ENCODE measurements at regions not wholly inside any gene's neighbourhood (a gene's known extent, or its start where the extent isn't known, plus 50 kb on each side); places are given as distances from the start of the nearest gene placed in this dataset.

- TF ChIP-seq RCOR1 (IDR thresholded peaks at IDR 0.05; ENCODE audit: low read depth, low read length) (no peak), HOXB13 (CRISPR knock-in tag; IDR thresholded peaks at IDR 0.05; ENCODE audit: low read depth) (no peak), ZC3H11A (IDR thresholded peaks at IDR 0.05) (no peak), EHF (CRISPR knock-in tag; IDR thresholded peaks at IDR 0.05) (no peak), BHLHE40 (IDR thresholded peaks at IDR 0.05; ENCODE audit: low read depth, low read length) (no peak), SREBF2 (IDR thresholded peaks at IDR 0.05) (no peak)
- TF ChIP-seq, protein P1, sequence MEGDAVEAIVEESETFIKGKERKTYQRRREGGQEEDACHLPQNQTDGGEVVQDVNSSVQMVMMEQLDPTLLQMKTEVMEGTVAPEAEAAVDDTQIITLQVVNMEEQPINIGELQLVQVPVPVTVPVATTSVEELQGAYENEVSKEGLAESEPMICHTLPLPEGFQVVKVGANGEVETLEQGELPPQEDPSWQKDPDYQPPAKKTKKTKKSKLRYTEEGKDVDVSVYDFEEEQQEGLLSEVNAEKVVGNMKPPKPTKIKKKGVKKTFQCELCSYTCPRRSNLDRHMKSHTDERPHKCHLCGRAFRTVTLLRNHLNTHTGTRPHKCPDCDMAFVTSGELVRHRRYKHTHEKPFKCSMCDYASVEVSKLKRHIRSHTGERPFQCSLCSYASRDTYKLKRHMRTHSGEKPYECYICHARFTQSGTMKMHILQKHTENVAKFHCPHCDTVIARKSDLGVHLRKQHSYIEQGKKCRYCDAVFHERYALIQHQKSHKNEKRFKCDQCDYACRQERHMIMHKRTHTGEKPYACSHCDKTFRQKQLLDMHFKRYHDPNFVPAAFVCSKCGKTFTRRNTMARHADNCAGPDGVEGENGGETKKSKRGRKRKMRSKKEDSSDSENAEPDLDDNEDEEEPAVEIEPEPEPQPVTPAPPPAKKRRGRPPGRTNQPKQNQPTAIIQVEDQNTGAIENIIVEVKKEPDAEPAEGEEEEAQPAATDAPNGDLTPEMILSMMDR (IDR thresholded peaks at IDR 0.05) = no peak
- TF ChIP-seq, protein P2, sequence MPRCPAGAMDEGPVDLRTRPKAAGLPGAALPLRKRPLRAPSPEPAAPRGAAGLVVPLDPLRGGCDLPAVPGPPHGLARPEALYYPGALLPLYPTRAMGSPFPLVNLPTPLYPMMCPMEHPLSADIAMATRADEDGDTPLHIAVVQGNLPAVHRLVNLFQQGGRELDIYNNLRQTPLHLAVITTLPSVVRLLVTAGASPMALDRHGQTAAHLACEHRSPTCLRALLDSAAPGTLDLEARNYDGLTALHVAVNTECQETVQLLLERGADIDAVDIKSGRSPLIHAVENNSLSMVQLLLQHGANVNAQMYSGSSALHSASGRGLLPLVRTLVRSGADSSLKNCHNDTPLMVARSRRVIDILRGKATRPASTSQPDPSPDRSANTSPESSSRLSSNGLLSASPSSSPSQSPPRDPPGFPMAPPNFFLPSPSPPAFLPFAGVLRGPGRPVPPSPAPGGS (IDR thresholded peaks at IDR 0.05) = no peak
- Histone ChIP-seq H3K4me2 (0 out of 3 replicates have a peak overlapping the region, but pooled peaks have one; percentile 2), H3K4me1 (peaks cover 15% of the 10 kb centered on the region), H3K4me3 (no peak overlapping the region), H3K27ac (no peak overlapping the region), H3K9me3 (no peaks in the 10 kb centered on the region)
- FAIRE-seq (no peak), DNase-seq (ENCODE audit: low read depth in 1 of 2, low spot score in 1 of 2) (no peak), ATAC-seq (no peak)
- ChIA-PET POLR2A (no interaction called here), CTCF (interaction anchor here (0.6 to 0.8 kb wide), 2 partner anchors 23 to 44 kb away, joined by 3 to 4 read pairs; no protein-coding TSS in a partner anchor)
- WGBS (ENCODE audit: missing lambda C conversion rate) = 69% methylated on average over 2 of the region's 2 CpGs
Observed at GRCh38 chr12:92546635-92547348, 156.0 kb upstream of the PLEKHG7 start.

DNA sequence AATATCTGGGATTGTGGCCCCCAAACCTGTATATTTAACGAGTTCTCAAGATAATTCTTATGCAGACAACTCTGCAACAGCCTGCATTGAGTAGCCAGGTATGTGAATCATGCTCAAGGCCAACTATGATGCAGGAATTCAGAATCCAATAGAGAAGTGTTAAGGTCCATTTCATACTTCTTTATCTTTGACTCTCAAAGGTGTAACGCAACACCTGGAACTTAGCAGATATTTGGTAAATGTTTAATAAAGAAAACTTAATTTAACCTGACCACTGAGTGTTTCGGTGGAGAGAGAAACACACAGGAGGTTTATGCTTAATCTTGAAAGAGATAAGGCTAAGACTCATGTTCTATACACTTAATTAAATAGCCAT lies 156.5 kb upstream of the PLEKHG7 start:
- POLR2A ChIA-PET = no interaction called here
- TF ChIP-seq KDM1A (IDR thresholded peaks at IDR 0.05; ENCODE audit: low read depth) (no peak), MAZ (IDR thresholded peaks at IDR 0.05; ENCODE audit: borderline replicate concordance, low read depth, low read length) (no peak), BHLHE40 (IDR thresholded peaks at IDR 0.05; ENCODE audit: low read depth, low read length) (no peak), USF2 (IDR thresholded peaks at IDR 0.05) (no peak), CEBPB (IDR thresholded peaks at IDR 0.05) (no peak), MYC (IDR thresholded peaks at IDR 0.05; ENCODE audit: borderline replicate concordance, low read length) (no peak), JUNB (IDR thresholded peaks at IDR 0.05) (no peak), FOXS1 (CRISPR knock-in tag; IDR thresholded peaks at IDR 0.05) (no peak), HOXB13 (CRISPR knock-in tag; IDR thresholded peaks at IDR 0.05; ENCODE audit: low read depth) (no peak), RFX5 (IDR thresholded peaks at IDR 0.05) (no peak), CHD2 (IDR thresholded peaks at IDR 0.05; ENCODE audit: low read length, partially characterized antibody) (no peak), CHD4 (IDR thresholded peaks at IDR 0.05; ENCODE audit: borderline replicate concordance) (no peak), FOSB (CRISPR knock-in tag; IDR thresholded peaks at IDR 0.05) (no peak)
- TF ChIP-seq, protein P2 (IDR thresholded peaks at IDR 0.05) = no peak
- Histone ChIP-seq H3K27ac (no peak overlapping the region), H3K9me3 (no peaks in the 10 kb centered on the region), H3K4me1 (peaks cover 10% of the 10 kb centered on the region; the same call in 2 of the 3 replicates), H3K4me2 (no peak overlapping the region), H3K4me3 (no peak overlapping the region)
- ATAC-seq (no peak), DNase-seq (ENCODE audit: low read depth in 1 of 2, low spot score in 1 of 2) (no peak), FAIRE-seq (no peak)
- CTCF ChIA-PET = interaction anchor here (0.6 kb wide), 1 partner anchor 1184 kb away, joined by 3 read pairs; no protein-coding TSS in a partner anchor
- 54% methylated on average over 3 of the region's 3 CpGs for WGBS (ENCODE audit: missing lambda C conversion rate)

All from A549 (cell line).